K562 (cell line): ENCODE measurements at regions not wholly inside any gene's neighbourhood (a gene's known extent, or its start where the extent isn't known, plus 50 kb on each side); places are given as distances from the start of the nearest gene placed in this dataset.

Experiments used
- BCOR ChIP-seq: fragments of 450-650 bp; IDR thresholded peaks from 2 replicates; pipeline ENCODE4 v1.6.1; 2016
- EP300 ChIP-seq: IDR thresholded peaks from 2 replicates; pipeline ENCODE4 v1.6.1; 2012; ENCODE audit warnings: low read length, improper control_type of control experiment
- HNRNPUL1 ChIP-seq: fragments of 200-400 bp; formaldehyde crosslinking; IDR thresholded peaks from 2 replicates; pipeline ENCODE4 v1.6.1; 2017; ENCODE audit warnings: low read length
- TAF1 ChIP-seq: IDR thresholded peaks from 2 replicates; pipeline ENCODE4 v1.6.1; 2011; ENCODE audit warnings: mild to moderate bottlenecking, low read length, moderate library complexity; ENCODE audit not compliant: insufficient read depth, control insufficient read depth, severe bottlenecking; ENCODE audit errors: extremely low read depth
- TAF9B ChIP-seq: fragments of 450-650 bp; IDR thresholded peaks from 2 replicates; pipeline ENCODE4 v1.6.1; 2018; ENCODE audit warnings: mild to moderate bottlenecking; ENCODE audit not compliant: partially characterized antibody
- ZNF140 ChIP-seq: fragments of 250-450 bp; sonication (Bioruptor Pico); IDR thresholded peaks from 2 replicates; pipeline ENCODE4 v1.8.0; 2021; ENCODE audit warnings: moderate library complexity, mild to moderate bottlenecking, inconsistent platforms
- ZNF274 ChIP-seq: IDR thresholded peaks from 2 replicates; pipeline ENCODE4 v1.6.1; 2011; ENCODE audit warnings: low read depth, mild to moderate bottlenecking, low read length, moderate library complexity, borderline replicate concordance
- TF ChIP-seq, protein P1 (sequence below): fragments of 450-650 bp; IDR thresholded peaks from 2 replicates; pipeline ENCODE4 v1.6.1; 2016; ENCODE audit warnings: mild to moderate bottlenecking
- TF ChIP-seq, protein P2 (sequence below): fragments of 150-350 bp; IDR thresholded peaks from 2 replicates; pipeline ENCODE4 v1.6.1; 2014; ENCODE audit warnings: low read depth, mild to moderate bottlenecking, low read length, borderline replicate concordance
- TF ChIP-seq, protein P3 (sequence below): fragments of 450-650 bp; formaldehyde crosslinking; IDR thresholded peaks from 2 replicates; pipeline ENCODE4 v1.4.0; 2022; ENCODE audit warnings: mild to moderate bottlenecking, moderate library complexity
- TF ChIP-seq, protein P4 (sequence below): sonication (generic); formaldehyde crosslinking; IDR thresholded peaks from 2 replicates; pipeline ENCODE4 v1.9.0; 2022; ENCODE audit warnings: mild to moderate bottlenecking, missing genetic modification reagents
- TF ChIP-seq, protein P5 (sequence below): fragments of 450-650 bp; IDR thresholded peaks from 2 replicates; pipeline ENCODE4 v1.6.1; 2017; ENCODE audit warnings: mild to moderate bottlenecking, moderate library complexity
- TF ChIP-seq, protein P6 (sequence below): fragments of 250-450 bp; sonication (Bioruptor Pico); IDR thresholded peaks from 2 replicates; pipeline ENCODE4 v1.8.0; 2021; ENCODE audit warnings: mild to moderate bottlenecking, moderate library complexity
- TF ChIP-seq, protein P7 (sequence below): sonication (generic); IDR thresholded peaks from 2 replicates; pipeline ENCODE4 v1.6.1; 2016

DNA sequence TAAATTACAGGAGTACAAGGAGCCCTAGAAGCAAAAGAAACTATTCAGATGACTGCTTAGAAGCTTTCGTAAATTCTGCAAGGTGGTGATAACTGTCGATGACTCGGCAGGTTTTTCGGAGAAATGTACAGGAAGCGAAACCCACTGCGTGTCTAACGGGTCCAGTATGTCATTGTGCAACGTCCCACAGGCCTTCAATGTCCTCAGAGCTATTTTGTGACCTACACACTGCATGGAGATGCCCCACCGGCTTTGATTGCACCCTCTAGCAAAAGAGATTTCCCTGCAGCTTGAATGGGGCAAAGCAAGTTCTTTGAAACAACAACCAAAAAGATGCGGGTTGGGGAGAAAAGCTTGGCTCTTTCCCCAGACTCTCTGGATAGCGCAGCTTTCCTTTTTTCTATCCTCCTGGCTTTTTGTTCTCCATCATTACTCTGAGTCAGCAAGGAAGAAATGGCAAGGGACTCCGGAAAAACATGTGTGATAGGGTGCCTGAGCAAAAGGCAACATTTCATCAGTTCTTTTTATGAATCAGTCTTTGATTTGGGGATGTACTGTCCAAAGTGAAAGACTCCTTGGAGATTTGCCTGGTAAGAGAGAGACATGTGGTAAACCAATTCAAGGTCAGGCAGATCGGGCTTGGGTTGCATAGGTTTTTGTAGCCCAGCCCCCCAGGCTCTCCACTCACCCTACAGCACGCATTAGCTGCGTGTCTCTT lies 112.0 kb upstream of the TBL1X start:
- TF ChIP-seq, protein P1, sequence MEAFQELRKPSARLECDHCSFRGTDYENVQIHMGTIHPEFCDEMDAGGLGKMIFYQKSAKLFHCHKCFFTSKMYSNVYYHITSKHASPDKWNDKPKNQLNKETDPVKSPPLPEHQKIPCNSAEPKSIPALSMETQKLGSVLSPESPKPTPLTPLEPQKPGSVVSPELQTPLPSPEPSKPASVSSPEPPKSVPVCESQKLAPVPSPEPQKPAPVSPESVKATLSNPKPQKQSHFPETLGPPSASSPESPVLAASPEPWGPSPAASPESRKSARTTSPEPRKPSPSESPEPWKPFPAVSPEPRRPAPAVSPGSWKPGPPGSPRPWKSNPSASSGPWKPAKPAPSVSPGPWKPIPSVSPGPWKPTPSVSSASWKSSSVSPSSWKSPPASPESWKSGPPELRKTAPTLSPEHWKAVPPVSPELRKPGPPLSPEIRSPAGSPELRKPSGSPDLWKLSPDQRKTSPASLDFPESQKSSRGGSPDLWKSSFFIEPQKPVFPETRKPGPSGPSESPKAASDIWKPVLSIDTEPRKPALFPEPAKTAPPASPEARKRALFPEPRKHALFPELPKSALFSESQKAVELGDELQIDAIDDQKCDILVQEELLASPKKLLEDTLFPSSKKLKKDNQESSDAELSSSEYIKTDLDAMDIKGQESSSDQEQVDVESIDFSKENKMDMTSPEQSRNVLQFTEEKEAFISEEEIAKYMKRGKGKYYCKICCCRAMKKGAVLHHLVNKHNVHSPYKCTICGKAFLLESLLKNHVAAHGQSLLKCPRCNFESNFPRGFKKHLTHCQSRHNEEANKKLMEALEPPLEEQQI: no peak
- TF ChIP-seq, protein P2, sequence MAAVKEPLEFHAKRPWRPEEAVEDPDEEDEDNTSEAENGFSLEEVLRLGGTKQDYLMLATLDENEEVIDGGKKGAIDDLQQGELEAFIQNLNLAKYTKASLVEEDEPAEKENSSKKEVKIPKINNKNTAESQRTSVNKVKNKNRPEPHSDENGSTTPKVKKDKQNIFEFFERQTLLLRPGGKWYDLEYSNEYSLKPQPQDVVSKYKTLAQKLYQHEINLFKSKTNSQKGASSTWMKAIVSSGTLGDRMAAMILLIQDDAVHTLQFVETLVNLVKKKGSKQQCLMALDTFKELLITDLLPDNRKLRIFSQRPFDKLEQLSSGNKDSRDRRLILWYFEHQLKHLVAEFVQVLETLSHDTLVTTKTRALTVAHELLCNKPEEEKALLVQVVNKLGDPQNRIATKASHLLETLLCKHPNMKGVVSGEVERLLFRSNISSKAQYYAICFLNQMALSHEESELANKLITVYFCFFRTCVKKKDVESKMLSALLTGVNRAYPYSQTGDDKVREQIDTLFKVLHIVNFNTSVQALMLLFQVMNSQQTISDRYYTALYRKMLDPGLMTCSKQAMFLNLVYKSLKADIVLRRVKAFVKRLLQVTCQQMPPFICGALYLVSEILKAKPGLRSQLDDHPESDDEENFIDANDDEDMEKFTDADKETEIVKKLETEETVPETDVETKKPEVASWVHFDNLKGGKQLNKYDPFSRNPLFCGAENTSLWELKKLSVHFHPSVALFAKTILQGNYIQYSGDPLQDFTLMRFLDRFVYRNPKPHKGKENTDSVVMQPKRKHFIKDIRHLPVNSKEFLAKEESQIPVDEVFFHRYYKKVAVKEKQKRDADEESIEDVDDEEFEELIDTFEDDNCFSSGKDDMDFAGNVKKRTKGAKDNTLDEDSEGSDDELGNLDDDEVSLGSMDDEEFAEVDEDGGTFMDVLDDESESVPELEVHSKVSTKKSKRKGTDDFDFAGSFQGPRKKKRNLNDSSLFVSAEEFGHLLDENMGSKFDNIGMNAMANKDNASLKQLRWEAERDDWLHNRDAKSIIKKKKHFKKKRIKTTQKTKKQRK: no peak
- TF ChIP-seq, protein P3, sequence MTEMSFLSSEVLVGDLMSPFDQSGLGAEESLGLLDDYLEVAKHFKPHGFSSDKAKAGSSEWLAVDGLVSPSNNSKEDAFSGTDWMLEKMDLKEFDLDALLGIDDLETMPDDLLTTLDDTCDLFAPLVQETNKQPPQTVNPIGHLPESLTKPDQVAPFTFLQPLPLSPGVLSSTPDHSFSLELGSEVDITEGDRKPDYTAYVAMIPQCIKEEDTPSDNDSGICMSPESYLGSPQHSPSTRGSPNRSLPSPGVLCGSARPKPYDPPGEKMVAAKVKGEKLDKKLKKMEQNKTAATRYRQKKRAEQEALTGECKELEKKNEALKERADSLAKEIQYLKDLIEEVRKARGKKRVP: no peak
- TF ChIP-seq HNRNPUL1 (no peak), EP300 (peak; percentile 82), ZNF140 (CRISPR knock-in tag) (no peak), TAF9B (peak; percentile 42), TAF1 (no peak), ZNF274 (no peak), BCOR (no peak)
- TF ChIP-seq, protein P4, sequence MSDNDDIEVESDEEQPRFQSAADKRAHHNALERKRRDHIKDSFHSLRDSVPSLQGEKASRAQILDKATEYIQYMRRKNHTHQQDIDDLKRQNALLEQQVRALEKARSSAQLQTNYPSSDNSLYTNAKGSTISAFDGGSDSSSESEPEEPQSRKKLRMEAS: no peak
- TF ChIP-seq, protein P5, sequence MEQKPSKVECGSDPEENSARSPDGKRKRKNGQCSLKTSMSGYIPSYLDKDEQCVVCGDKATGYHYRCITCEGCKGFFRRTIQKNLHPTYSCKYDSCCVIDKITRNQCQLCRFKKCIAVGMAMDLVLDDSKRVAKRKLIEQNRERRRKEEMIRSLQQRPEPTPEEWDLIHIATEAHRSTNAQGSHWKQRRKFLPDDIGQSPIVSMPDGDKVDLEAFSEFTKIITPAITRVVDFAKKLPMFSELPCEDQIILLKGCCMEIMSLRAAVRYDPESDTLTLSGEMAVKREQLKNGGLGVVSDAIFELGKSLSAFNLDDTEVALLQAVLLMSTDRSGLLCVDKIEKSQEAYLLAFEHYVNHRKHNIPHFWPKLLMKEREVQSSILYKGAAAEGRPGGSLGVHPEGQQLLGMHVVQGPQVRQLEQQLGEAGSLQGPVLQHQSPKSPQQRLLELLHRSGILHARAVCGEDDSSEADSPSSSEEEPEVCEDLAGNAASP: no peak
- TF ChIP-seq, protein P6, sequence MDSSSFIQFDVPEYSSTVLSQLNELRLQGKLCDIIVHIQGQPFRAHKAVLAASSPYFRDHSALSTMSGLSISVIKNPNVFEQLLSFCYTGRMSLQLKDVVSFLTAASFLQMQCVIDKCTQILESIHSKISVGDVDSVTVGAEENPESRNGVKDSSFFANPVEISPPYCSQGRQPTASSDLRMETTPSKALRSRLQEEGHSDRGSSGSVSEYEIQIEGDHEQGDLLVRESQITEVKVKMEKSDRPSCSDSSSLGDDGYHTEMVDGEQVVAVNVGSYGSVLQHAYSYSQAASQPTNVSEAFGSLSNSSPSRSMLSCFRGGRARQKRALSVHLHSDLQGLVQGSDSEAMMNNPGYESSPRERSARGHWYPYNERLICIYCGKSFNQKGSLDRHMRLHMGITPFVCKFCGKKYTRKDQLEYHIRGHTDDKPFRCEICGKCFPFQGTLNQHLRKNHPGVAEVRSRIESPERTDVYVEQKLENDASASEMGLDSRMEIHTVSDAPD (CRISPR knock-in tag): no peak
- TF ChIP-seq, protein P7, sequence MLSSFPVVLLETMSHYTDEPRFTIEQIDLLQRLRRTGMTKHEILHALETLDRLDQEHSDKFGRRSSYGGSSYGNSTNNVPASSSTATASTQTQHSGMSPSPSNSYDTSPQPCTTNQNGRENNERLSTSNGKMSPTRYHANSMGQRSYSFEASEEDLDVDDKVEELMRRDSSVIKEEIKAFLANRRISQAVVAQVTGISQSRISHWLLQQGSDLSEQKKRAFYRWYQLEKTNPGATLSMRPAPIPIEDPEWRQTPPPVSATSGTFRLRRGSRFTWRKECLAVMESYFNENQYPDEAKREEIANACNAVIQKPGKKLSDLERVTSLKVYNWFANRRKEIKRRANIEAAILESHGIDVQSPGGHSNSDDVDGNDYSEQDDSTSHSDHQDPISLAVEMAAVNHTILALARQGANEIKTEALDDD: no peak
